ENCODE measurements at regions not wholly inside any gene's neighbourhood (a gene's known extent, or its start where the extent isn't known, plus 50 kb on each side); places are given as distances from the start of the nearest gene placed in this dataset.

- no peak for TF ChIP-seq CTCF (conservative IDR thresholded peaks at IDR 0.05; ENCODE audit: low read depth, low read length)
- H3K4me3 ChIP-seq (ENCODE audit: low read depth, low read length): no peak overlapping the region
- DNase-seq (ENCODE audit: low read depth): no peak
Observed at GRCh38 chrX:111013778-111014455, 82.1 kb upstream of the PAK3 start.

GRCh38 chrX:111010111-111010510 lies 85.9 kb upstream of the PAK3 start:
- DNase-seq (ENCODE audit: low read depth): no peak
- TF ChIP-seq CTCF (conservative IDR thresholded peaks at IDR 0.05; ENCODE audit: low read depth, low read length): no peak
- H3K4me3 ChIP-seq (ENCODE audit: low read depth, low read length): no peak overlapping the region

- no peak for TF ChIP-seq CTCF (conservative IDR thresholded peaks at IDR 0.05; ENCODE audit: low read depth, low read length)
- no peak for DNase-seq (ENCODE audit: low read depth)
- no peak overlapping the region for H3K4me3 ChIP-seq (ENCODE audit: low read depth, low read length)
Observed at GRCh38 chrX:111009256-111009655, 86.7 kb upstream of the PAK3 start.

GRCh38 chrX:111008126-111008525 lies 87.9 kb upstream of the PAK3 start:
- DNase-seq (ENCODE audit: low read depth): no peak
- H3K4me3 ChIP-seq (ENCODE audit: low read depth, low read length): no peak overlapping the region
- no peak for TF ChIP-seq CTCF (conservative IDR thresholded peaks at IDR 0.05; ENCODE audit: low read depth, low read length)

GRCh38 chrX:111007238-111007637 lies 88.8 kb upstream of the PAK3 start:
- no peak overlapping the region for H3K4me3 ChIP-seq (ENCODE audit: low read depth, low read length)
- DNase-seq (ENCODE audit: low read depth): no peak
- peak; percentile 32 for TF ChIP-seq CTCF (conservative IDR thresholded peaks at IDR 0.05; ENCODE audit: low read depth, low read length)

GRCh38 chrX:111006116-111006515 lies 89.9 kb upstream of the PAK3 start:
- TF ChIP-seq CTCF (conservative IDR thresholded peaks at IDR 0.05; ENCODE audit: low read depth, low read length): no peak
- no peak for DNase-seq (ENCODE audit: low read depth)
- no peak overlapping the region for H3K4me3 ChIP-seq (ENCODE audit: low read depth, low read length)

- H3K4me3 ChIP-seq (ENCODE audit: low read depth, low read length): no peak overlapping the region
- no peak for DNase-seq (ENCODE audit: low read depth)
- TF ChIP-seq CTCF (conservative IDR thresholded peaks at IDR 0.05; ENCODE audit: low read depth, low read length): no peak
Observed at GRCh38 chrX:111005166-111005565, 90.8 kb upstream of the PAK3 start.
